Gastrocnemius medialis (tissue), 4 donors: ENCODE measurements at regions not wholly inside any gene's neighbourhood (a gene's known extent, or its start where the extent isn't known, plus 50 kb on each side); places are given as distances from the start of the nearest gene placed in this dataset.

Experiments used
- CTCF ChIP-seq, 5 experiments: fragments of 450-650 bp in 3 of 5; fragments of 200-600 bp in 2 of 5; sonication (generic) in 2 of 5; IDR thresholded peaks in 4 of 5; conservative IDR thresholded peaks in 1 of 5; 1 replicate in 4 of 5; 2 replicates in 1 of 5; pipeline ENCODE4 v1.5.1; 2016 to 2019; ENCODE audit warnings: antibody characterized with exemption in 5 of 5, mild to moderate bottlenecking in 3 of 5, moderate library complexity in 3 of 5
- POLR2A ChIP-seq, 2 donors: fragments of 450-650 bp; IDR thresholded peaks; one replicate each; pipeline ENCODE4 v1.6.1; 2017; ENCODE audit warnings: antibody characterized with exemption in 2 of 2, mild to moderate bottlenecking in 2 of 2, moderate library complexity in 2 of 2

- TF ChIP-seq CTCF (IDR thresholded peaks at IDR 0.05 in 4 of 5, conservative IDR thresholded peaks at IDR 0.05 in 1 of 5), result no peak
- no peak for TF ChIP-seq POLR2A (IDR thresholded peaks at IDR 0.05)
Measured at GRCh38 chr7:106778656-106779250, 86.3 kb upstream of the PIK3CG start.
